ENCODE measurements at regions not wholly inside any gene's neighbourhood (a gene's known extent, or its start where the extent isn't known, plus 50 kb on each side); places are given as distances from the start of the nearest gene placed in this dataset.

GRCh38 chr1:177476676-177477075 is 305.9 kb downstream of the BRINP2 start:
- no peak for ATAC-seq
- no peaks in the 10 kb centered on the region for H3K4me1 ChIP-seq (ENCODE audit: low read depth)
- intact Hi-C loops (cut with DNase I, micrococcal nuclease), result no loop called here

GRCh38 chr1:177472567-177472966 is 301.8 kb downstream of the BRINP2 start:
- no peaks in the 10 kb centered on the region for H3K36me3 ChIP-seq (ENCODE audit: low read depth)
- ATAC-seq (no peak), DNase-seq (no peak)
- H3K9me3 ChIP-seq, result no peaks in the 10 kb centered on the region
- intact Hi-C loops (cut with DNase I, micrococcal nuclease), result no loop called here
- TF ChIP-seq CTCF (IDR thresholded peaks at IDR 0.05), result no peak
- H3K4me3 ChIP-seq, result no peak overlapping the region
- H3K4me1 ChIP-seq (ENCODE audit: low read depth), result no peaks in the 10 kb centered on the region

More at GRCh38 chr1:177476676-177477075, 305.9 kb downstream of the BRINP2 start:
- H3K36me3 ChIP-seq (ENCODE audit: low read depth), result no peaks in the 10 kb centered on the region
- no peak for DNase-seq
- no peak for TF ChIP-seq CTCF (IDR thresholded peaks at IDR 0.05)
- H3K9me3 ChIP-seq, result no peaks in the 10 kb centered on the region
- H3K4me3 ChIP-seq, result no peak overlapping the region

- no peaks in the 10 kb centered on the region for H3K9me3 ChIP-seq
- no peak for TF ChIP-seq CTCF (IDR thresholded peaks at IDR 0.05)
- H3K4me1 ChIP-seq (ENCODE audit: low read depth), result no peaks in the 10 kb centered on the region
- ATAC-seq (no peak), DNase-seq (no peak)
- intact Hi-C loops (cut with DNase I, micrococcal nuclease), result no loop called here
- H3K4me3 ChIP-seq, result no peak overlapping the region
- no peaks in the 10 kb centered on the region for H3K36me3 ChIP-seq (ENCODE audit: low read depth)
These were observed 300.5 kb downstream of the BRINP2 start for GRCh38 chr1:177471244-177471643.

- Histone ChIP-seq H3K4me1 (ENCODE audit: low read depth) (no peaks in the 10 kb centered on the region), H3K9me3 (no peaks in the 10 kb centered on the region), H3K36me3 (ENCODE audit: low read depth) (no peaks in the 10 kb centered on the region), H3K4me3 (no peak overlapping the region)
- no peak for TF ChIP-seq CTCF (IDR thresholded peaks at IDR 0.05)
- intact Hi-C loops (cut with DNase I, micrococcal nuclease), result no loop called here
- ATAC-seq, result no peak
- DNase-seq, result no peak
These were observed 298.8 kb downstream of the BRINP2 start for GRCh38 chr1:177469519-177469918.

- no peak for DNase-seq
These were observed 295.5 kb downstream of the BRINP2 start for GRCh38 chr1:177466286-177466685.

More at GRCh38 chr1:177466286-177466685, 295.5 kb downstream of the BRINP2 start:
- Histone ChIP-seq H3K9me3 (no peaks in the 10 kb centered on the region), H3K4me3 (no peak overlapping the region), H3K4me1 (ENCODE audit: low read depth) (no peaks in the 10 kb centered on the region), H3K36me3 (ENCODE audit: low read depth) (no peaks in the 10 kb centered on the region)
- intact Hi-C loops (cut with DNase I, micrococcal nuclease), result no loop called here
- ATAC-seq, result no peak
- TF ChIP-seq CTCF (IDR thresholded peaks at IDR 0.05), result no peak
